ENCODE measurements at regions not wholly inside any gene's neighbourhood (a gene's known extent, or its start where the extent isn't known, plus 50 kb on each side); places are given as distances from the start of the nearest gene placed in this dataset.
"Not testable (repeated sequence)": the region's sequence is repeated elsewhere in the genome, so short reads cannot be mapped to it uniquely, and the experiment has no call there.

DNA sequence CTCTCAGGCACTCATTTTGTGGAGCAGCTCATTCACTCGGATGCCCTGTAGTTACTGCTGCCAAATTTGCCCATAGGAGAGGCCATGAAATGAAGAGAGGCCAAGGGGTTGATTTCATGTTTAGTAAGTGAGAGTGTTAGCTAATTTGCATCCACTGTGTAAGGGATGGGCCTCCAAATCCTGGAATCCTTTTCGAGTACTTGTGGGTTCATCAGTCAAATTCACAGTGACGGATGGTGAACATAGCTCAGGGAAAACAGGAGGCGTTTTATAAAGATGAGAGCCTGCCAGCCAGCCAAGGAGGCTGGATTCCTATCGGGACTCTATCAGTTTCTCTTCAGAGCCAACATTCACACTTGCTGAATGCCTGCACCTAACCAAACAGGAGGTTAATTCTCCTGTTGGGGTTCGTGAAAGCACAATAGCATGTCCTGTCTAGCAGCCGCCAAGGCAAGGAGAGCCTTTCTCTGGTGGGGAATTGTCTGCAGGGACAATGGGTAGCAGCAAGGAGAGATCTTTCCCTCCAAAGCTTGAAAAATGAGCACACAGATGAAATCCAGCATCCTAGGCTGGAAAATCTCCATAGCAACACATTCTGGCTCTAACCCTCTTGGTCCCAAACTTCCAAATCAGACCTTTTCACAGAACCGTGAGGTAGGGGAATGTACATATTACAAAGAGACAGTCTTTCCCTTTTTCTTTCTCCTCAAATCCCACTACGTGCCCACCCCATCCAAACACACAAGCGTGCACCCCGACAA, 231.4 kb upstream of the ECI2 start:
- DNase-seq, result no peak

DNA sequence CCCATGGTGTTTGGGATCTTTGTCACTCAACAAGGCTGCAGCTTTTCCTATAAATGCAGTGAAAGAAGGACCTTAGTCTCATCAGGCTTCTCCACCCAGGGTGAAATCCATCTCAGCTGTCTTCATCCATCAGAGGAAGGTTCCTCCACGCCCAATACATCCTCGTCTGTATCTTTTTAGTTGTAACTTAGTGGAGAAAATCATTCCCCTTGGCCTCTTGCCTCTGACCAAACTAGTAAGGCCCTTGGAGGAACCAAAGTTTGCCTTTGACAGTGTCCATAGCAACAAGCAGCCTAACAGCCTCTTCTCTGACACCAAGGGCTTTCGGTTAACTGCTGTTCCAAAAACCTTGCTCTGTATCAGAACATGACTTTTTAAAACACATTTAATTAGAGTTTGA, 230.3 kb upstream of the ECI2 start:
- DNase-seq, result no peak

DNA sequence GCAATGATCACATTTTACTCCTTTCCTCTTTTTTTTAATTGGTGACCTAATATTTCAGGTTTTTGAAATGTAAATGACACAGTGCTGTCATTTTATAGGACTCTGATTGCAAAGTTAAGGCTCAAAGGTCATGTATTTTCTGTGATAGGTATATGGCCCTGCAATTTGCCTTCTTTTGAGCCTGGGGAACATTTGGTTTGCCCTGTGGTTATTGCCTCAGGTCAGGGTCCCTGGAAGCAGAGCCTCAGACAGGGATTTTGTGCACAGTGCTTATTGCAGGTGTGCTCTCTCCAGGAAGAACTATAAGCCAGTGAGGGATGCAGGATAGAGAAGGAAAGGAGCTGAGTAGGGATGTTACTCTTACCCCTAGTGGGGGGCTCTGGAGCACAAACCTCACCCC, 229.3 kb upstream of the ECI2 start:
- DNase-seq, result no peak

DNA sequence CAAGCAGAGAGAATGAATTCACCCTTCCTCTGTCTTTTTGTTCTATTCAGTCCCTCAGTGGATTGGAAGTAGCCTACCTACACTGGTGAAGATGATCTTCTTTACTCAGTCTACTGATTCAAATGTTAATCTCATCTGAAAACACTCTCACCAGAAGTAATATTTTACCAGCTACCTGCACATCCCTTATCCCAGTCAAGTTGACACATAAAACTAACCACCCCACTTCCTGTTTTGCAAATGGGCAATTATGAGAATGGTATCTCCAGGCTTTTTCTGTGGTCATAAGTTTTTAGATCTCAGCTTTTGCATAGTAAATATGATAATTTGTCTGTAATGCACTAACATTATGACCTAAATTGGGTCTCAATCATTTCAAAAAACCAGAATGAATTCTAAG, 228.8 kb upstream of the ECI2 start:
- DNase-seq, result no peak

DNA sequence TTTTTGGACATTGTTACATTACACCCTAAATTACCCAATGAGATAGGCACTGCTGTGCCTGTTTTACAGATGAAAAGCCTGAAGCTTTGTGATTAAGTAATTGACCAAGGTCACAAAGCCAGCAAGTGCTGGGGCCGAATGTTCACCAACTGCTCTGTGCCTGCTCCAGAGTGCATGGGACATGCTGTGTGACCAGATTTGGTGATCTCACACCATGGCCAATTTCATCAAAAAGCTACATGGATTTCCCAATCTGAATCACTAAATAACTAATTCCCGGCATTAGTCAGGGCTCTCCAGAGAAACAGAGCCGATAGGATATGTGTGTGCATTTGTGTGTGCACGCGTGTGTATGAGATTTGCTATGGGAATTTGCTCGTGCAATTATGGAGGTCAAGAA, 228.3 kb upstream of the ECI2 start:
- no peak for DNase-seq

DNA sequence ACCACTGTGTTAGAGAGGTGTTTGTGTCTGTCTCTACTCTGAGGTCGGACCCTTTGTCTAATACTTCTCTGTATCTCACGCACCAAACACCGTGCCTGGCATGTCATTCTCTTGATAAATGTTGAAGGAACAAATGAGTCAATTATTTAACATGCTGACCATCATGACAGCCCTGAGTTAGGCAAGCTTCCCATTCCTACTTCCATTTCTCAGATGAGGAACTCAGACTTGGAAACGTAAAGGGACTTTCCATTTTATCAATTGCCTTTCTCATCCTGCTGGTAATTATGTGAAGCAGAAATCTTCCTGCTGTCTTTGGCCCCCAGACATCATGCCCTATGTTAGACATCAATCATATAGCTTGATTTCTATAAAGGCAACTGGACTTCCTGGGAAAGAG, 227.0 kb upstream of the ECI2 start:
- DNase-seq, result no peak

DNA sequence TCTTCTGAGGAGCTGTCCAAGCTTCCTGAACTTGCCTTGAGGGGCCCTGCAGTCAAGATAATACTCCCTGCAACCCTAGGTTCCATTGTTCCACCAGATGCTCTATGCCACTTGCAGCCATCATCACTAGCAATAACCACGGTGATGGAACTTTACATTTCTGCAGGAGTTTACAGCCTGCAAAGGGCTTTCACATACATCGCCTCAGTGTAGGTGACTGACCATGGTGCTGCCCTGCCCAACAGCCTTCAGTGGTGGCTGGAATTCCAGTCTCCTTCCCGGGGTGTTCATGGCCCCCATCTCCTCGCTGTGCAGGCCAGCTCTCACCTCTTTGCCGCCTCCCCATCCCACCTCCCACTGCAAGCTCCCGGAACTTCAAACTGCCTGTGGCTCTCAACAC, 225.5 kb upstream of the ECI2 start:
- no peak for DNase-seq

DNA sequence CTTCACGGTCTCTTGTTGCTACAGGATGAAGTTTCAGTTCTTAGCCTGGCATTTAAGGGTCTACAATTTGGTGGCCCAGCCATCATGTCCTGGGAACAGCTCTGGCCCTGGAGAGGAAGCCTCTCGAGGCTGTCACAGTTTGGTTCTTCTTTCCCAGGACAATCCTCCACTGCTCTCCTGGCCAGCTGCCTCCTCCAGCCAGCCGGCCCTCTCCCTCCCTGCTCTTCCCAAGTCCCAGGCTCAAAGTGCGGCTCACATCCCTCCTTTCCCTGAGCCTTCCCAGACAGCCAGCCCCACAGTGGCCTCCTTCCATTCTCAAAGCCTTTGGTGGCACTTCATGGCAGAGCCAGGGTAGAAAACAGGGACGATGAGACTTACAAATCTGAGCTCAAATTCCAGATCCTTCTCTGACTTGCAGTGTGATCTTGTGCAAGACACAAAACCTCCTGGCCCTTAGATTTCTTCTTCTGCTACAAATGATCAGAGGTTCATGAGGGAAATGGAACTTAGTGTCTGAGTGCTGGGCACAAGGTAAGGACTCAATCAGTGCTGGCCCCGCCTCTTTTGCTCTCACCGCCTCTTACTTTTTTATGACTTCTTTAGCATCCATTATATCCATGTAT, 223.8 kb upstream of the ECI2 start:
- DNase-seq, result no peak

DNA sequence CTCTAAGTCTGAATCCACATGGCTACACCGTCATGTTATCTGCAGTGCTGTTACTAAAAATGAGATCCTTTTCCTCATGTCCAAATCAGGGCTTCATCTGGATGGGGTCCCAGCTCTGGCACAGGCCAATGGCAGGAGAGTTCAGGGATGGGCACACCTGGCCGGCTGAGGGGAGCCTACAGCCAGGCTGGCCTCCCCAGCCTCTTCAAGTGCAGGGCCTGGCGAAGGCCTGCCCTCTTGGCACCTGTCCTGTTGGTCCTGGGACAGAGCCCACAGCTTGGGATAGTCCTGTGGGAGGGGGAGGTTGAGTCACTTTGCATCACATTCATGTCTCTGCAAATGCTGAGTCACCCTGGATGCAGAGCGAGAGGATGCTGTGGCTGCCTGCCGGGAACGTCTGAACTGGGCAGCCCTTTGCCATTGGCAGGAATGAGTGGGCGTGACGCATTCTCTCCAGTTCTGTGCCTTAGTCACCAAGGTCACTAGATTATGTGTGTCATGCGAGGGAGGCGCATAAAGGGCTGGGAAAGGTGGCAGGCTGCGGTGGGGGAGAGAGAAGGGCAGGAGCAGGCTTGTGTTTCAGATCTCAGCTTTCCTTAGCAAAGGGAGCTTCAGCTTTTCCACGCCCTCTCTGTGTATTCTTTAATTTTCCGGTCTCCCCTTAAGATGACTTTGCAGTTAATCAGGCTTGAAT, 223.2 kb upstream of the ECI2 start:
- DNase-seq, result no peak

DNA sequence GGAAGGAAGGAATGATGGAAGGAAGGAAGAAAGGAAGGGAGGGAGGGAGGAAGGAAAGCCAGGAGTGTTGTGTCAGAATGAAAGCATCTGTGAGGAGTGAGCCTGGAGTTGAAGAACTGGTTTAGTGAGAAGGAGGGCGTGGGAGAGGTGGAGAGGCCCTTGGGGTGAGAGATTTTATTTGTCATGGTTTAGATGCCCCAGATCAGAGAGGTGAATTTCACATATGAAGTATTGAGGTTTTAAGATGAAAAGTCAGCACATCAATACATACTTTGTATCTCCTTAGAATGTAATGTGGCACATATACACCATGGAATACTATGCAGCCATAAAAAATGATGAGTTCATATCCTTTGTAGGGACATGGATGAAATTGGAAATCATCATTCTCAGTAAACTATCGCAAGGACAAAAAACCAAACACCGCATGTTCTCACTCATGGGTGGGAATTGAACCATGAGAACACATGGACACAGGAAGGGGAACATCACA, 222.3 kb upstream of the ECI2 start:
- DNase-seq, result not testable (repeated sequence)

DNA sequence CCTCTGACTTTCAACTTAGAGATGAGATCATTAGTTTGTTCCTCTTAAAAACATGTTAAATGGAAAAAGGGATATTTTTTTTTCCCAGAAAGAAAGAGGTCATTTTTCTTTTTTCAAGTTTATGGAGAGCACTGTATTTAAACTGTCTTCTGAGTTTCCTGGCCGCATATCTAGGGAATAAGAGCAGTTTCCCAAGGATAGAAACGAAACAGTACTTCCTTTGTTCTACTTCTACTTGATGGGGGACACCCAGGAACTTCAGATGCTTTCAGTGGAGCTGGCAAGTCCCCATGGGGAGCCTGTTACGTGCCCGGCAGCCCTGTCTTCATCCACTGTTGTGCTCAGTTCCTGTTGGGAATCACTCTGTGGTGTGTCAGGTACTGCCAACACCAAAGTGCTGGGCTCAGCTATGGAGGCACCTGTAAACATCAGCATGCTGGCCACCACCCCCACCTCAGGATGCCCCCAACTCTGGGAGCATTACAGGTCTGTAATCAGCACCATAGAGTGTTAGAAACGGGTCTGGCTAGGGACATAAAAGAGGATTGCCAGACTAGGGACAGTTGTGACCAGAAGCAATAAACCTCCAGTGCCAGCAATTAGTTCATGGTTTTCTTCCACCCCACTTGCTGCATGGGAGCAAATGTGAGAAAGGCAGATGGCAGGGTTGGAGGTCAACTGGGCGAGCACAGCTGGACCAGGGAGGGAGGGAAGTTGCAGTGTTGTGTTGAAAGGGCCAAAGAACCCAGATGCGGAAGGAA, 221.7 kb upstream of the ECI2 start:
- DNase-seq, result no peak

DNA sequence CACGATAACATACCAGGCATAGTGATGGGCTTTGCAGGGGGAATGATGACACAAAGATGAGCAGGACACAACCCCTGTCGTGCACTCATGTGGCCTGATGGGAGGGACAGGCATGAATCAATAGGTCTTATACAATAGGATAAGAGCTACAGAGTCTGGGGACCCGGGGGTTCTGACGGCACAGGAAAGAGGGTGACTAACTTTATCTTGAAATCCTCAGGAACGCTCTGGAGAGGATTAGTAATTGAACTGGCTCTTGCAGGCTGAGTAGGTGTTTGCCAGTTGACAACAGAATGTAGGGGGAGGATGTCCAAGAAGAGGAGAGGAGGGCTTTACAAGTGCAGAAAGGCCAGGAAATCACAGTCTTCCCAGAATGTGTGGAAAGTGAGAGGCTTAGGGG, 219.9 kb upstream of the ECI2 start:
- no peak for DNase-seq

DNA sequence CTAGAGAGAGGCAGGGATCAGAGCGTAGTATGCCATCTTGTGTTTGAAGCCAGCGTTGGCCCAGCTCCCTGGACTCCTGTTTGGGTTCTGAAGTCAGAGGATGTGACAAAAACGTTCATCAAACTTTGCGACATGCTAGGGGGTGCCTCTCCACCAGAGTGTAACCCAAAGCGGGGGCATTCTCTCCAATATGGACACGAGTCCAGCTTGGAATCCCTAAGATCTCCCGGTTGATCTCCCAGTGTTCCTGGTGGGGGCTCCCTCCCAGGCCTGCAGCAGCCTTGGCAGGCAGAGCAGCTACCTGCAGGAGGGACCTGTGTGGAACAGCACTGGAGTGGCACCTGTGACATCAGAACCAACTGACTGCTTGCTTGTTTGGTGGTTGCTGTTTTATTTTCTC, 218.8 kb upstream of the ECI2 start:
- no peak for DNase-seq

DNA sequence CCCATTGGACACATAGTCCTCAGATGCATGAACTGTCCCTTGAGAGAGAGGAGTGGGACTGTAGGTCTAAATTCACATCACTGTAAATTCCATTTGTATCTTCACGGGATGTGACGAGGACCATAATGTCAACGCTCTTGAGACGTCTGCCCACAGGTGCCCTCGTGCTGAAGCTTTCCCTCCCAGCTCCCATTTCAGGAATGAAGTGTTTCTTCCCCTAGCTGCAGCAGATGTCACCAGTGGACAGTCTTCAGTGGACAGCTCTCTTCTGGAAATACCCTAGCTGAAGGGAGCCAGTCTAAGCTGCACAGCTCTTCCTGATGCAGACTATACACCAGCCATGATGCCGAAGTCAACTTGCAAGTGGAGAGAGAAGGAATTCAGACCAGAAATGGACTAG, 217.4 kb upstream of the ECI2 start:
- DNase-seq, result no peak

DNA sequence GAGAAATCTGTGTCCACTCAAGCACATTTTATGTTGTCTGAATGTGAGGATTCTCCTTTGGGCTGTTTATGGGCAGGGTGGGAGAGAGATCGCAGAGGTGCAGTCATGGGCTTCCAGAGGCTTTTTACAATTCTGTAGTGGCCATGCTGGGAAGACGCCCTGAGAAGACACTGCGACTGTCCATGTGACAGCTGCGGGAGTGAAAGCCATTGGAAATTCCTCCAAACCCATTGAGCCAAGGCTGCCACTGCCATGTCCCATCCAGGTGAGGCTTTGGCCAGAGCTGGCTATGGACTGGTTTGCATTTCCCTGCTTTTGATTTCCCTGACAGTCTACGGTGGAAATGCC, 216.9 kb upstream of the ECI2 start:
- DNase-seq, result no peak

DNA sequence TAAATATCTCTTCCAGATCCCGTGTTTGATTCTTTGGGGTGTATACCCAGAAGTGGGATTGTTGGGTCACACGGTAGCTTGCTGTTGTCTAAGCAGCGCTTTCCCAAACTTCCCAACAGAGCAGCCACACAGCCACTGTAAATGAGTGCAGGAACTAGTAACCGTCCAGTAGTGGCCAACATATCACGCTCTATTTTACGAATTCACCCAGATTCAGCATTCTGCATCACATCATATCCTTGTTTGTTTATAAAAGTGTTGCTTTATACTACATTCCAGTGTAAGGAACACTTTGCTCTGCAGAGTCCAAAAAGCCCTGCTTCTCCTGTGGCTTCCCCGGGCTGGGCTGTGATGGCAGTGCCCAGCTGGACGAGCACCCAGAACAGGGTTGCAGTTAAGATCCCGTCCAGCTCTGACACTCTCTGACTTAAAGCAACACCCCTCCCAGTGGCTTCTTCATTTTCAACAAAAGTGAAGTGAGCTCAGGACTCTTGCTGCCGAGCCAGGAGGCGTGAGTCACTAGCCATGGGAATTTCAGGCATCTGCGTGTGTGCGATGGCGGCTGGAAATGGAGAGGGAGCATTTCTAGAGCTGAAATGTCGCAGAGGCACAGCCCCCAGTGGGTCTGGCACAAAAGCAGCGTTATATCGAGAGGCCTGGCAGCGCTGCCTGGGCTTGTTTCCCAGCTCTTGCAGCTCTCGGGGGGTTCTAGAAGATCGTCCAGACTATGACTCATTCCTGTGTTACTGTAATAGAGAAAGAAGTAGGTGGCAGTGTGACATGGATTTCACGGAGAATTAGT, 216.3 kb upstream of the ECI2 start:
- DNase-seq, result no peak

DNA sequence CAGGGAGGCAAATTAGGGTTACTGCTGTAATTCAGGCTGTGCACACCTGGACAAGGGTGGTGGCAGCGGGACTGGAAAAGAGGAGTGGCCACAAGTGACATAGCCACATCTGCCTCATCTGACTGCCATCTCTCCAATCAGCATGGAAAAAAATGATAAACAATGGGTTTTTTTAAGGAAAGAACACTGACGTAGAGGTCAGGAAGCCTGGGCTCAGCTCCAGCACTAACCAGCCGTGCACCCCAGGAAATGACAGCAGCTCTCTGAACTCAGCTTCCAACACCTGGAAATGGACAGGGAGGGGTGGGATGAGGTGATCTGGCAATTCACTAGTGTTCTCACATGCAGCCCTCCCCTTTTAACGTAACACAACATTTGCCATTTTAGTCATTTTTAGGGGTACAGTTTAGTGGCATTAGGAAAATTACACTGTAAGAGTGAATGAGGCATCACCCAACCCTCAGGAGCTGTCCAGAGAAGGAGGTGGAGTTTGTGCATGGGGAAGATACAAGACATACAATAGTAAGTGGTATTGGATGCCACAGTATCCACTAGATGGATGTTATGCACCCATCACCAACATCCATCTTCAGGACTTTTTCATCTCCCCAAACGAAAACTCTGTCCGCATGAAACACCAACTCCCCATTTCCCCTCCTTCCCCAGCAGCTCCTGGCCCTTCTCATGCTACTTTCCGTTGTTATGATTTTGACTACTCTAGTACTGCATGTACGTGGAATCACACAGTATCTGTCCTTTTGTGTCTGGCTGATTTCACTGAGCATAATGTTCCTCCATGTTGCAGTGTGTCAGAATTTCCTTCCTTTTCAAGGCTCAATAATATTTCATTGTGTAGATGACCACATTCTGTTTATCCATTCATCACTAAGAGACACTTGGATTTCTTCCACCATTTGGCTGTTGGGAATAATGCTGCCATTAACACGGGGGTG, 215.5 kb upstream of the ECI2 start:
- no peak for DNase-seq

DNA sequence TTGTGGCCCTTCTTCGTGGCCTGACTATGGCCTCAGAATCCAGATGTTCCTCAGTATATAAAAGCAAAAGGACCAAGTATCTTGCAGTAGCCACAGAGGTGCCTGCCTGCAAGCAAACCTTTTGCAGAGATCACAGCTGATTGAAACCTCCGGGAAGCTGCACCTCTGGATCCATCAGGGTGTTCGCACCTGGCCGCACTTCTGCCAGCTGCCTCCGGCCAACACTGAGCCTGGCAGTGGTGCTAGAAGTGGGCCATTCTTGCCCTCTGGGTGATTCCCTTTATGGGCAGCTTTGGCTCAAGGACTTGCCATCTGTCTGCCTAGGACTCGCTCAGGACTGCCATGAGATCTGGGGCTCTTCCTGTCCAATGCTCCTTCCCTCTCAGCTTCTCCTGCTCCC, 214.6 kb upstream of the ECI2 start:
- DNase-seq, result no peak

DNA sequence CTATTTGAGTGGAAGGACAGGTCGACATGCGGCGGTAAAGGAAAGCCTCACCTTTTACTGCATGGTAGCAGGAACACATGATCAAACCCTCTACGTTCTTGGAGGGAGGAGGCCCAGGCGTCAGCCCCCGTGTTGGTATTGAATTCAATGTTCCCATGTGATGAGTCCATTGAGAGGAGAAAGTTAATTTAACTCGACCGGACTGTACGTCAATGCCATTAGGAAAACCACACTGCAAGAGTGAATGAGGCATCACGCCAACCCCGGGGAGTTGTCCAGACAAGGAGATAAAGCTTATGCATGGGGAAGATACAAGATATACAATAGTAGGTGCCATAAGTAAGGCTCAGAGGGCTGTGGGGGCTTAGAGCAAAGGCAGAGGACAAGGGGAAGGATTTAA, 213.9 kb upstream of the ECI2 start:
- no peak for DNase-seq

DNA sequence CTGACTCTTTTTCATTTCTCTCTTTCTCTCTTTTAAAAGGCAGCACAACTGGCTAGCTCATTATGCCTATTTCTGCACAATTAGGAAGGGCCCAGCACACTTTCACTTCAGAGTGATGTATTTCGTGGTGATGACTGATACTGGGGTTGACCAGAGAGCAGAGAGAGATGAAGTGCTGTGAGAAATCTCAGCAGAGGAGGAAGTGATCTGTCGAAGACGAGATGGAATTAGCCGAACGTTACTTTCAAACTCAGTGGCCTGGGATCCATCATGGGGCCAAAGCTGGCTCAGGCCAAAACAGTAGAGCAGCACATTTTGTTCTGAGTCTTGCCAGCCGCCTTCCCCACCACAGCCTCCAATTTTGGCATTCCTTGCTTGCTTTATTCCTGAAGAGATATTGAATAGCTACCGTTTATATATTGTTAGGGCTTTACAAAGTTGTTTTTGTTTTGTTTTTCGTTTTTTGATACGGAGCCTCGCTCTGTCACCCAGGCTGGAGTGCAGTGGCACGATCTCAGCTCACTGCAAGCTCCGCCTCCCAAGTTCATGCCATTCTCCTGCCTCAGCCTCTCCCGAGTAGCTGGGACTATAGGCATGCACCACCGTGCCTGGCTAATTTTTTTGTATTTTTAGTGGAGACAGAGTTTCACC, 213.2 kb upstream of the ECI2 start:
- no peak for DNase-seq

DNA sequence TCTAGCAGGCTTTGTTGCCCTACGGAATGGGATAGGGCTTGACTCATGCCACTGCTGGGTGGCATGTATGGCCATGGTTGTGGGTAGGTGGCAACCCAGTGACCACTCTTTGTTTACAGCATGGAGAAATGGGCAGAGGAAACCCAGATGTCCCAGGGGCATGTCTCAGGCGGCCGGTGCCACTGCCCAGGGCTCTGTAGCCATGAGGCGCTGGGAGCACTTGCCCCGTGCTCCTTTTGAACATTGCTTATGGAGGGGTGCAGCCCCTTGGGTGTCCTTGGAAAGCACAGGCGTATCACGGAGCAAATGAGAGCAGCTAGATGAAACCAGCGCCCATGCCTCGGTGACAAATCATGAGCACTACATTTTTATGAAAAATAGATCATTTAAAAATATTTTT, 212.5 kb upstream of the ECI2 start:
- no peak for DNase-seq

Data from NCI-H2081 (cell line).